Panc1 (cell line): ENCODE measurements at regions not wholly inside any gene's neighbourhood (a gene's known extent, or its start where the extent isn't known, plus 50 kb on each side); places are given as distances from the start of the nearest gene placed in this dataset.

Experiments used
- POLR2AphosphoS5 ChIP-seq: IDR thresholded peaks from 2 replicates; pipeline ENCODE4 v1.6.1; 2012; ENCODE audit warnings: mild to moderate bottlenecking, low read depth, low read length, moderate library complexity
- TF ChIP-seq, protein P1 (sequence below): fragments of 450-650 bp; IDR thresholded peaks from 2 replicates; pipeline ENCODE4 v1.5.1; 2017; ENCODE audit warnings: mild to moderate bottlenecking
- TF ChIP-seq, protein P2 (sequence below), 2 experiments: IDR thresholded peaks; 2 replicates each; pipeline ENCODE4 v1.6.1; 2011 to 2012; ENCODE audit warnings: low read depth in 2 of 2, control low read depth in 1 of 2, low read length in 1 of 2, mild to moderate bottlenecking in 1 of 2, moderate library complexity in 1 of 2; ENCODE audit not compliant: insufficient read depth in 1 of 2

DNA sequence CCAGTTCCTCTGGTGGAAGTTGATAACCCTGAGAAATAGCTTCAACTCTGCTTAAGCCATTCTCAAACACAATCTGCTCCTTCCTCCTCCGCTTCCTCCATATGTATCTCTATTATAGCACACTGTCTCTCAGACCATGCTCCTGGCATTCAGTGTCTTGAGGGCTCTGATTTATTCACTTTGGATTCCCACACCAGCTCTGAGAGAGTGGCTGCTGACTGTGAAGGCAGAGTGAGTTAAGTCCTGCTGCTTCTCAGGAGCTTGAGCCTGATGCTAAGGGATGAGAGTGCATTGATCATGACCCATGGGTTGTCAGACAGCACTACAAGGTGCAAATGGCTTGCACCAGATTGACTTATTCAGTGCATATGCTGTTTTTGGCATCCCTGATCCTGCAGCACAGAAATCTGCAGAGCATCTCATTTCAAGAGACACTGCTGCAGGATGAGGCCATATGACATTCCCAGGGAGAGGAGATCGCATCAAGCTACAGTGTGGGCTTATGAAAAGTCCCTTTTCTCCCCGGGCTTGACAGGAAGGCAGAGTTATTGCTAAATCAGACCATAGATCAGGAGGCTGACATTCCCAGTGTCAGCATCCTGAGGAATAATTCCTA is 500.5 kb upstream of the RAB6C start:
- no peak for TF ChIP-seq POLR2AphosphoS5
- TF ChIP-seq, protein P1, sequence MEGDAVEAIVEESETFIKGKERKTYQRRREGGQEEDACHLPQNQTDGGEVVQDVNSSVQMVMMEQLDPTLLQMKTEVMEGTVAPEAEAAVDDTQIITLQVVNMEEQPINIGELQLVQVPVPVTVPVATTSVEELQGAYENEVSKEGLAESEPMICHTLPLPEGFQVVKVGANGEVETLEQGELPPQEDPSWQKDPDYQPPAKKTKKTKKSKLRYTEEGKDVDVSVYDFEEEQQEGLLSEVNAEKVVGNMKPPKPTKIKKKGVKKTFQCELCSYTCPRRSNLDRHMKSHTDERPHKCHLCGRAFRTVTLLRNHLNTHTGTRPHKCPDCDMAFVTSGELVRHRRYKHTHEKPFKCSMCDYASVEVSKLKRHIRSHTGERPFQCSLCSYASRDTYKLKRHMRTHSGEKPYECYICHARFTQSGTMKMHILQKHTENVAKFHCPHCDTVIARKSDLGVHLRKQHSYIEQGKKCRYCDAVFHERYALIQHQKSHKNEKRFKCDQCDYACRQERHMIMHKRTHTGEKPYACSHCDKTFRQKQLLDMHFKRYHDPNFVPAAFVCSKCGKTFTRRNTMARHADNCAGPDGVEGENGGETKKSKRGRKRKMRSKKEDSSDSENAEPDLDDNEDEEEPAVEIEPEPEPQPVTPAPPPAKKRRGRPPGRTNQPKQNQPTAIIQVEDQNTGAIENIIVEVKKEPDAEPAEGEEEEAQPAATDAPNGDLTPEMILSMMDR = no peak
- TF ChIP-seq, protein P2, sequence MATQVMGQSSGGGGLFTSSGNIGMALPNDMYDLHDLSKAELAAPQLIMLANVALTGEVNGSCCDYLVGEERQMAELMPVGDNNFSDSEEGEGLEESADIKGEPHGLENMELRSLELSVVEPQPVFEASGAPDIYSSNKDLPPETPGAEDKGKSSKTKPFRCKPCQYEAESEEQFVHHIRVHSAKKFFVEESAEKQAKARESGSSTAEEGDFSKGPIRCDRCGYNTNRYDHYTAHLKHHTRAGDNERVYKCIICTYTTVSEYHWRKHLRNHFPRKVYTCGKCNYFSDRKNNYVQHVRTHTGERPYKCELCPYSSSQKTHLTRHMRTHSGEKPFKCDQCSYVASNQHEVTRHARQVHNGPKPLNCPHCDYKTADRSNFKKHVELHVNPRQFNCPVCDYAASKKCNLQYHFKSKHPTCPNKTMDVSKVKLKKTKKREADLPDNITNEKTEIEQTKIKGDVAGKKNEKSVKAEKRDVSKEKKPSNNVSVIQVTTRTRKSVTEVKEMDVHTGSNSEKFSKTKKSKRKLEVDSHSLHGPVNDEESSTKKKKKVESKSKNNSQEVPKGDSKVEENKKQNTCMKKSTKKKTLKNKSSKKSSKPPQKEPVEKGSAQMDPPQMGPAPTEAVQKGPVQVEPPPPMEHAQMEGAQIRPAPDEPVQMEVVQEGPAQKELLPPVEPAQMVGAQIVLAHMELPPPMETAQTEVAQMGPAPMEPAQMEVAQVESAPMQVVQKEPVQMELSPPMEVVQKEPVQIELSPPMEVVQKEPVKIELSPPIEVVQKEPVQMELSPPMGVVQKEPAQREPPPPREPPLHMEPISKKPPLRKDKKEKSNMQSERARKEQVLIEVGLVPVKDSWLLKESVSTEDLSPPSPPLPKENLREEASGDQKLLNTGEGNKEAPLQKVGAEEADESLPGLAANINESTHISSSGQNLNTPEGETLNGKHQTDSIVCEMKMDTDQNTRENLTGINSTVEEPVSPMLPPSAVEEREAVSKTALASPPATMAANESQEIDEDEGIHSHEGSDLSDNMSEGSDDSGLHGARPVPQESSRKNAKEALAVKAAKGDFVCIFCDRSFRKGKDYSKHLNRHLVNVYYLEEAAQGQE (IDR thresholded peaks at IDR 0.05; ENCODE audit: insufficient read depth in 1 of 2, low read depth in 2 of 2, low read length in 1 of 2) = no peak
